ENCODE measurements at regions not wholly inside any gene's neighbourhood (a gene's known extent, or its start where the extent isn't known, plus 50 kb on each side); places are given as distances from the start of the nearest gene placed in this dataset.

GRCh38 chr6:98539741-98540140 lies 294.6 kb upstream of the POU3F2 start:
- no peak for TF ChIP-seq CTCF (IDR thresholded peaks at IDR 0.05; ENCODE audit: low read depth, low read length, missing control alignments)
- H3K4me3 ChIP-seq (ENCODE audit: low read depth, low read length) = no peak overlapping the region
- no peak for DNase-seq (ENCODE audit: low read depth)

GRCh38 chr6:98546376-98546775 lies 288.0 kb upstream of the POU3F2 start:
- H3K4me3 ChIP-seq (ENCODE audit: low read depth, low read length) = no peak overlapping the region
- no peak for DNase-seq (ENCODE audit: low read depth)
- no peak for TF ChIP-seq CTCF (IDR thresholded peaks at IDR 0.05; ENCODE audit: low read depth, low read length, missing control alignments)

- H3K4me3 ChIP-seq (ENCODE audit: low read depth, low read length) = no peak overlapping the region
- no peak for TF ChIP-seq CTCF (IDR thresholded peaks at IDR 0.05; ENCODE audit: low read depth, low read length, missing control alignments)
- no peak for DNase-seq (ENCODE audit: low read depth)
Observed at GRCh38 chr6:98547151-98547550, 287.2 kb upstream of the POU3F2 start.

- TF ChIP-seq CTCF (IDR thresholded peaks at IDR 0.05; ENCODE audit: low read depth, low read length, missing control alignments) = no peak
- H3K4me3 ChIP-seq (ENCODE audit: low read depth, low read length) = no peak overlapping the region
- DNase-seq (ENCODE audit: low read depth) = no peak
Observed at GRCh38 chr6:98547634-98548033, 286.7 kb upstream of the POU3F2 start.

- H3K4me3 ChIP-seq (ENCODE audit: low read depth, low read length) = no peak overlapping the region
- TF ChIP-seq CTCF (IDR thresholded peaks at IDR 0.05; ENCODE audit: low read depth, low read length, missing control alignments) = no peak
- no peak for DNase-seq (ENCODE audit: low read depth)
Observed at GRCh38 chr6:98548301-98548700, 286.1 kb upstream of the POU3F2 start.

- DNase-seq (ENCODE audit: low read depth) = no peak
- TF ChIP-seq CTCF (IDR thresholded peaks at IDR 0.05; ENCODE audit: low read depth, low read length, missing control alignments) = no peak
- no peak overlapping the region for H3K4me3 ChIP-seq (ENCODE audit: low read depth, low read length)
Observed at GRCh38 chr6:98560418-98560817, 274.0 kb upstream of the POU3F2 start.

GRCh38 chr6:98560841-98561240 lies 273.5 kb upstream of the POU3F2 start:
- no peak for DNase-seq (ENCODE audit: low read depth)
- no peak overlapping the region for H3K4me3 ChIP-seq (ENCODE audit: low read depth, low read length)
- no peak for TF ChIP-seq CTCF (IDR thresholded peaks at IDR 0.05; ENCODE audit: low read depth, low read length, missing control alignments)
